HL-60 (cell line): ENCODE measurements at regions not wholly inside any gene's neighbourhood (a gene's known extent, or its start where the extent isn't known, plus 50 kb on each side); places are given as distances from the start of the nearest gene placed in this dataset.

Source experiments
- GABPA ChIP-seq: IDR thresholded peaks from 2 replicates; pipeline ENCODE4 v1.6.1; 2012; ENCODE audit warnings: low read depth
- POLR2AphosphoS5 ChIP-seq: IDR thresholded peaks from 2 replicates; pipeline ENCODE4 v1.6.1; 2012; ENCODE audit warnings: low read depth
- SPI1 ChIP-seq: IDR thresholded peaks from 2 replicates; pipeline ENCODE4 v1.6.1; 2012; ENCODE audit warnings: low read depth, mild to moderate bottlenecking, borderline replicate concordance
- TF ChIP-seq, protein P1 (sequence below): IDR thresholded peaks from one replicate; pipeline ENCODE4 v1.5.1; 2011; ENCODE audit warnings: low read length, control low read depth, inconsistent platforms; ENCODE audit not compliant: insufficient read depth
- TF ChIP-seq, protein P2 (sequence below): IDR thresholded peaks from 2 replicates; pipeline ENCODE4 v1.6.1; 2012; ENCODE audit warnings: low read depth; ENCODE audit not compliant: insufficient replicate concordance

- TF ChIP-seq, protein P1, sequence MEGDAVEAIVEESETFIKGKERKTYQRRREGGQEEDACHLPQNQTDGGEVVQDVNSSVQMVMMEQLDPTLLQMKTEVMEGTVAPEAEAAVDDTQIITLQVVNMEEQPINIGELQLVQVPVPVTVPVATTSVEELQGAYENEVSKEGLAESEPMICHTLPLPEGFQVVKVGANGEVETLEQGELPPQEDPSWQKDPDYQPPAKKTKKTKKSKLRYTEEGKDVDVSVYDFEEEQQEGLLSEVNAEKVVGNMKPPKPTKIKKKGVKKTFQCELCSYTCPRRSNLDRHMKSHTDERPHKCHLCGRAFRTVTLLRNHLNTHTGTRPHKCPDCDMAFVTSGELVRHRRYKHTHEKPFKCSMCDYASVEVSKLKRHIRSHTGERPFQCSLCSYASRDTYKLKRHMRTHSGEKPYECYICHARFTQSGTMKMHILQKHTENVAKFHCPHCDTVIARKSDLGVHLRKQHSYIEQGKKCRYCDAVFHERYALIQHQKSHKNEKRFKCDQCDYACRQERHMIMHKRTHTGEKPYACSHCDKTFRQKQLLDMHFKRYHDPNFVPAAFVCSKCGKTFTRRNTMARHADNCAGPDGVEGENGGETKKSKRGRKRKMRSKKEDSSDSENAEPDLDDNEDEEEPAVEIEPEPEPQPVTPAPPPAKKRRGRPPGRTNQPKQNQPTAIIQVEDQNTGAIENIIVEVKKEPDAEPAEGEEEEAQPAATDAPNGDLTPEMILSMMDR: no peak
- TF ChIP-seq GABPA: no peak
- TF ChIP-seq, protein P2, sequence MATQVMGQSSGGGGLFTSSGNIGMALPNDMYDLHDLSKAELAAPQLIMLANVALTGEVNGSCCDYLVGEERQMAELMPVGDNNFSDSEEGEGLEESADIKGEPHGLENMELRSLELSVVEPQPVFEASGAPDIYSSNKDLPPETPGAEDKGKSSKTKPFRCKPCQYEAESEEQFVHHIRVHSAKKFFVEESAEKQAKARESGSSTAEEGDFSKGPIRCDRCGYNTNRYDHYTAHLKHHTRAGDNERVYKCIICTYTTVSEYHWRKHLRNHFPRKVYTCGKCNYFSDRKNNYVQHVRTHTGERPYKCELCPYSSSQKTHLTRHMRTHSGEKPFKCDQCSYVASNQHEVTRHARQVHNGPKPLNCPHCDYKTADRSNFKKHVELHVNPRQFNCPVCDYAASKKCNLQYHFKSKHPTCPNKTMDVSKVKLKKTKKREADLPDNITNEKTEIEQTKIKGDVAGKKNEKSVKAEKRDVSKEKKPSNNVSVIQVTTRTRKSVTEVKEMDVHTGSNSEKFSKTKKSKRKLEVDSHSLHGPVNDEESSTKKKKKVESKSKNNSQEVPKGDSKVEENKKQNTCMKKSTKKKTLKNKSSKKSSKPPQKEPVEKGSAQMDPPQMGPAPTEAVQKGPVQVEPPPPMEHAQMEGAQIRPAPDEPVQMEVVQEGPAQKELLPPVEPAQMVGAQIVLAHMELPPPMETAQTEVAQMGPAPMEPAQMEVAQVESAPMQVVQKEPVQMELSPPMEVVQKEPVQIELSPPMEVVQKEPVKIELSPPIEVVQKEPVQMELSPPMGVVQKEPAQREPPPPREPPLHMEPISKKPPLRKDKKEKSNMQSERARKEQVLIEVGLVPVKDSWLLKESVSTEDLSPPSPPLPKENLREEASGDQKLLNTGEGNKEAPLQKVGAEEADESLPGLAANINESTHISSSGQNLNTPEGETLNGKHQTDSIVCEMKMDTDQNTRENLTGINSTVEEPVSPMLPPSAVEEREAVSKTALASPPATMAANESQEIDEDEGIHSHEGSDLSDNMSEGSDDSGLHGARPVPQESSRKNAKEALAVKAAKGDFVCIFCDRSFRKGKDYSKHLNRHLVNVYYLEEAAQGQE: no peak
- no peak for TF ChIP-seq POLR2AphosphoS5
- TF ChIP-seq SPI1: no peak
These were observed 187.6 kb upstream of the NEBL start for GRCh38 chr10:21084700-21085099.
